ENCODE measurements at regions not wholly inside any gene's neighbourhood (a gene's known extent, or its start where the extent isn't known, plus 50 kb on each side); places are given as distances from the start of the nearest gene placed in this dataset.

DNA sequence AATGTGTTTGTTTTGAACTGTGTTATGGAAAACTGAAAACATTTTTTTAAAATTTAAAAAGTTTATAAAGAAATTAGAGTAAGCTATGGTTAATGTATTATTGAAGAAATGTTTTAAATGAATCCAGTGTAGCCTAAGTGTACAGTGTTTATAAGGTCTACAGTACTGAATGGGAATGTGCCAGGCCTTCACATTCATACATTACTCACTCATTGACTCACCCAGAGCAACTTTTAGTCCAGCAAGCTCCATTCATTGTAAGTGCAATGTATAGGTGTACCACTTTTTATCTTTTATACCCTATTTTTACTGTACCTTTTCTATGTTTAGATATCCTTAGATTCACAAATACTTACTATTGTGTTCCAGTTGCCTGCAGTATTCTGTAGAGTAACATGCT, 215.1 kb upstream of the THUMPD2 start:
- H3K4me3 ChIP-seq (ENCODE audit: low read depth, low read length) = no peak overlapping the region

DNA sequence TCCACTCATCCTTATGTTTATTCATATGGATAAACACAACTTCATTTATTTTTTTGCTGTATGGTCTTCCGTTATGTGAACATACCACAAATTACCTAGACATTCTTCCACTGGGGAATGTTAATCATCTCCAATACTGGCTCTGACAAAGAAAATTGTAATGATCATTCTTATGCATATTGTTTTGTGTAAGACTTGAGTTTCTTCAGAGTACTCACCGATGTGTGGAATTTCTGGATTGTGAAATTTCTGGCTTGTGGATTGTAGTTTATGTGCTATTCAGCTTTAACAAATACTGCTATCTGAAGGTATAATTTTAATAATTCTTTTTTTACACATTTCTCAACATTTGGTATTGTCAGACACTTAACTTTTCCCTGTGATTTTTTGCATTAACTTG, 212.2 kb upstream of the THUMPD2 start:
- Histone ChIP-seq H3K79me1 (ENCODE audit: low read length) (no peaks in the 10 kb centered on the region), H3K18ac (ENCODE audit: low read length) (no peak overlapping the region), H2BK120ac (ENCODE audit: insufficient read depth, low read length, poor library complexity) (no peak overlapping the region), H4K8ac (ENCODE audit: low read depth, low read length) (no peak overlapping the region), H3K9ac (ENCODE audit: low read length) (no peak overlapping the region), H2AK5ac (ENCODE audit: low read length) (no peak overlapping the region), H3K79me2 (ENCODE audit: control insufficient read depth, insufficient read depth, low read length, poor library complexity) (no peaks in the 10 kb centered on the region), H3K4ac (ENCODE audit: low read depth, low read length) (no peak overlapping the region), H3K9me3 (ENCODE audit: insufficient read depth, low read depth, low read length) (no peaks in the 10 kb centered on the region), H3K27me3 (ENCODE audit: insufficient read depth, low read length) (no peaks in the 10 kb centered on the region), H4K91ac (ENCODE audit: low read depth, low read length) (no peak overlapping the region), H3K14ac (ENCODE audit: low read length) (no peak overlapping the region), H2AFZ (ENCODE audit: insufficient read depth, low read length, poor library complexity) (no peak overlapping the region), H2BK5ac (ENCODE audit: low read depth, low read length, poor library complexity) (no peak overlapping the region), H3K4me1 (ENCODE audit: control insufficient read depth in 1 of 2, insufficient read depth in 2 of 2, low read length in 2 of 2) (no peaks in the 10 kb centered on the region), H4K12ac (ENCODE audit: low read depth, low read length) (no peak overlapping the region), H3K4me3 (ENCODE audit: low read depth, low read length) (no peak overlapping the region), H3K4me2 (ENCODE audit: low read length) (no peak overlapping the region), H3K36me3 (ENCODE audit: control insufficient read depth in 1 of 2, insufficient read depth in 2 of 2, low read length in 2 of 2) (no peaks in the 10 kb centered on the region), H3K23ac (ENCODE audit: low read length) (no peak overlapping the region), H3K27ac (ENCODE audit: low read depth, low read length) (no peak overlapping the region), H2BK12ac (ENCODE audit: low read length) (no peak overlapping the region)
- DNase-seq = peak; percentile 50 to 95
- no CpG with 5 or more reads among the region's 2 CpGs for WGBS (ENCODE audit: extremely low coverage, insufficient coverage, insufficient read length)

More for the DNA sequence above, 215.1 kb upstream of the THUMPD2 start:
- Histone ChIP-seq H3K23ac (ENCODE audit: low read length) (no peak overlapping the region), H4K12ac (ENCODE audit: low read depth, low read length) (no peak overlapping the region), H3K4me2 (ENCODE audit: low read length) (no peak overlapping the region), H3K27me3 (ENCODE audit: insufficient read depth, low read length) (no peaks in the 10 kb centered on the region), H2BK120ac (ENCODE audit: insufficient read depth, low read length, poor library complexity) (no peak overlapping the region), H3K79me2 (ENCODE audit: control insufficient read depth, insufficient read depth, low read length, poor library complexity) (no peaks in the 10 kb centered on the region), H3K27ac (ENCODE audit: low read depth, low read length) (no peak overlapping the region), H2AFZ (ENCODE audit: insufficient read depth, low read length, poor library complexity) (no peak overlapping the region), H3K4ac (ENCODE audit: low read depth, low read length) (no peak overlapping the region), H3K4me1 (ENCODE audit: control insufficient read depth in 1 of 2, insufficient read depth in 2 of 2, low read length in 2 of 2) (no peaks in the 10 kb centered on the region), H3K9ac (ENCODE audit: low read length) (no peak overlapping the region), H2AK5ac (ENCODE audit: low read length) (no peak overlapping the region), H3K9me3 (ENCODE audit: insufficient read depth, low read depth, low read length) (no peaks in the 10 kb centered on the region), H3K79me1 (ENCODE audit: low read length) (no peaks in the 10 kb centered on the region), H3K18ac (ENCODE audit: low read length) (no peak overlapping the region), H4K8ac (ENCODE audit: low read depth, low read length) (no peak overlapping the region), H3K14ac (ENCODE audit: low read length) (no peak overlapping the region), H2BK12ac (ENCODE audit: low read length) (no peak overlapping the region), H3K36me3 (ENCODE audit: control insufficient read depth in 1 of 2, insufficient read depth in 2 of 2, low read length in 2 of 2) (no peaks in the 10 kb centered on the region), H4K91ac (ENCODE audit: low read depth, low read length) (no peak overlapping the region), H2BK5ac (ENCODE audit: low read depth, low read length, poor library complexity) (no peak overlapping the region)
- DNase-seq = no peak

DNA sequence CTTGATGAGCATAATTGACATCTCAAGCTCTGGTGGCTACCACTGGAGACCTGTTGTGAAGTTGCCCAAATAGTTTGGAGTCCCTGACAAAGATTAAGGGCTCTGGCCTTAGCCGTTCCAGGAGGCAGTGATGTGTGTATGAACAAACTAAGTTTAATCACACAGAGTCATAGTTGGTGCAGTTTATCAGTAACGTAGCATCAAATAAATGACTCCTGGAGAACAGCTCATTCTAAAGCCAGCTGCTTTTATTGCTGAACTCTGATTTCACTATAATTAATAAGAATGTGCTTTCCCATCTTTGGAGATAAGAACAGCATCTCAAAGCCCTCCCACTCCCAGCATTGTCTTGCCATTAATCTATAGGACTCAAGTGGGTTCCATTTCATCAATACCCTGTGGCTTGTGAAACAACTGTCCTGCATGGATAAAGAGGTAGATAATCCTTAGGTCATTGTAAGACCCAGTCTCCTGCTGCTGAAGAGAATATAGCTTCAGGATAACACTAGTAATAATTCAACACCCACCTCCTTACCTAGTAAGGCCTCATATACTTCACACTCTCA, 211.4 kb upstream of the THUMPD2 start:
- Histone ChIP-seq H2AFZ (ENCODE audit: insufficient read depth, low read length, poor library complexity) (no peak overlapping the region), H4K8ac (ENCODE audit: low read depth, low read length) (no peak overlapping the region), H3K27ac (ENCODE audit: low read depth, low read length) (no peak overlapping the region), H3K27me3 (ENCODE audit: insufficient read depth, low read length) (no peaks in the 10 kb centered on the region), H3K18ac (ENCODE audit: low read length) (no peak overlapping the region), H2BK12ac (ENCODE audit: low read length) (no peak overlapping the region), H2BK5ac (ENCODE audit: low read depth, low read length, poor library complexity) (no peak overlapping the region), H3K4ac (ENCODE audit: low read depth, low read length) (no peak overlapping the region), H3K79me2 (ENCODE audit: control insufficient read depth, insufficient read depth, low read length, poor library complexity) (no peaks in the 10 kb centered on the region), H2AK5ac (ENCODE audit: low read length) (no peak overlapping the region), H3K4me3 (ENCODE audit: low read depth, low read length) (no peak overlapping the region), H3K14ac (ENCODE audit: low read length) (no peak overlapping the region), H4K12ac (ENCODE audit: low read depth, low read length) (no peak overlapping the region), H4K91ac (ENCODE audit: low read depth, low read length) (no peak overlapping the region), H3K79me1 (ENCODE audit: low read length) (no peaks in the 10 kb centered on the region), H3K36me3 (ENCODE audit: control insufficient read depth in 1 of 2, insufficient read depth in 2 of 2, low read length in 2 of 2) (no peaks in the 10 kb centered on the region), H3K9me3 (ENCODE audit: insufficient read depth, low read depth, low read length) (no peaks in the 10 kb centered on the region), H3K4me1 (ENCODE audit: control insufficient read depth in 1 of 2, insufficient read depth in 2 of 2, low read length in 2 of 2) (no peaks in the 10 kb centered on the region), H3K4me2 (ENCODE audit: low read length) (no peak overlapping the region), H3K9ac (ENCODE audit: low read length) (no peak overlapping the region), H2BK120ac (ENCODE audit: insufficient read depth, low read length, poor library complexity) (no peak overlapping the region), H3K23ac (ENCODE audit: low read length) (no peak overlapping the region)
- DNase-seq = no peak
- WGBS (ENCODE audit: extremely low coverage, insufficient coverage, insufficient read length) = no CpG with 5 or more reads among the region's 2 CpGs

DNA sequence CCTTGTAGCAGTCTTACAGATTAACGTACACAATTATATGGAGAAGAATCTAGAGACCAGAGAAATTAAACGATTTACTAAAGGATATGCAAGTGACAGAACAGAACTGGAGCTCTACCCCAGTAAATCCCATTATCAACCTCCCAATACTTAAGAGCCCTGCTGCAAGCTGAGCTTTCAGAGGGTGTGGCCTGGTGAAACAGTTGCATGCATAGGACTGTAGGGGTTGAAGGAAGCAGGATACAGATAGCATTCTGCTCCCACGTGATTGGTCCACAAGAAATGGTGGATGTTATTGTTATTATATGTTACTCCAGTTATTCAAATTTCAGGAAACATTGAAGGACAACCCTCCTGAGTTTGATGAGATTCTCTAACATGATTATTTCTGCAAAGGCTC, 210.8 kb upstream of the THUMPD2 start:
- Histone ChIP-seq H2AFZ (ENCODE audit: insufficient read depth, low read length, poor library complexity) (no peak overlapping the region), H3K14ac (ENCODE audit: low read length) (no peak overlapping the region), H2BK12ac (ENCODE audit: low read length) (no peak overlapping the region), H3K4me2 (ENCODE audit: low read length) (no peak overlapping the region), H3K36me3 (ENCODE audit: control insufficient read depth in 1 of 2, insufficient read depth in 2 of 2, low read length in 2 of 2) (no peaks in the 10 kb centered on the region), H3K27ac (ENCODE audit: low read depth, low read length) (no peak overlapping the region), H3K9ac (ENCODE audit: low read length) (no peak overlapping the region), H3K18ac (ENCODE audit: low read length) (no peak overlapping the region), H3K4me3 (ENCODE audit: low read depth, low read length) (no peak overlapping the region), H3K79me2 (ENCODE audit: control insufficient read depth, insufficient read depth, low read length, poor library complexity) (no peaks in the 10 kb centered on the region), H3K4ac (ENCODE audit: low read depth, low read length) (no peak overlapping the region), H2BK120ac (ENCODE audit: insufficient read depth, low read length, poor library complexity) (no peak overlapping the region), H4K91ac (ENCODE audit: low read depth, low read length) (no peak overlapping the region), H4K8ac (ENCODE audit: low read depth, low read length) (no peak overlapping the region), H2AK5ac (ENCODE audit: low read length) (no peak overlapping the region), H3K79me1 (ENCODE audit: low read length) (no peaks in the 10 kb centered on the region), H4K12ac (ENCODE audit: low read depth, low read length) (no peak overlapping the region), H2BK5ac (ENCODE audit: low read depth, low read length, poor library complexity) (no peak overlapping the region), H3K27me3 (ENCODE audit: insufficient read depth, low read length) (no peaks in the 10 kb centered on the region), H3K23ac (ENCODE audit: low read length) (no peak overlapping the region), H3K9me3 (ENCODE audit: insufficient read depth, low read depth, low read length) (no peaks in the 10 kb centered on the region), H3K4me1 (ENCODE audit: control insufficient read depth in 1 of 2, insufficient read depth in 2 of 2, low read length in 2 of 2) (no peaks in the 10 kb centered on the region)
- no peak for DNase-seq
- WGBS (ENCODE audit: extremely low coverage, insufficient coverage, insufficient read length) = no CpG with 5 or more reads among the region's 3 CpGs

All from trophoblast cell (in vitro differentiated cells and primary cell).